ENCODE measurements at regions not wholly inside any gene's neighbourhood (a gene's known extent, or its start where the extent isn't known, plus 50 kb on each side); places are given as distances from the start of the nearest gene placed in this dataset.

DNA sequence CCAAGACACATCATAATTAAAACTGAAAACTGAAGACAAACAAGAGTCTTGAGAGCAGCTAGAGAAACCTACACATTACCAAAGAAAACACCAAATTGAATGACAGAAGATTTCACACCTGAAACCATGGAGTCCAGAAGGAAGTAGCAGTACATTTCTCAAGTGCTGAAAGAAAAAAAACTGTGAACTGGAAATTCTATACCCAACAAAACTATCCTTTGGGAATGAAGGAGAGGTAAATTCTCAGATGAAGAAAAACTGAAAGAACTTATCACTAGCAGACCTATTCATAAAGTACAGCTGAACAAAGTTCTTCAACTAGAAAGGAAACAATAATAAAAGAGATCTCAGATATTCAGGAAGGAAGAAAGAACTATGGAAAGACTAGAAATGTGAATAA, 198.7 kb upstream of the ZNF507 start:
- TF ChIP-seq, protein P1, sequence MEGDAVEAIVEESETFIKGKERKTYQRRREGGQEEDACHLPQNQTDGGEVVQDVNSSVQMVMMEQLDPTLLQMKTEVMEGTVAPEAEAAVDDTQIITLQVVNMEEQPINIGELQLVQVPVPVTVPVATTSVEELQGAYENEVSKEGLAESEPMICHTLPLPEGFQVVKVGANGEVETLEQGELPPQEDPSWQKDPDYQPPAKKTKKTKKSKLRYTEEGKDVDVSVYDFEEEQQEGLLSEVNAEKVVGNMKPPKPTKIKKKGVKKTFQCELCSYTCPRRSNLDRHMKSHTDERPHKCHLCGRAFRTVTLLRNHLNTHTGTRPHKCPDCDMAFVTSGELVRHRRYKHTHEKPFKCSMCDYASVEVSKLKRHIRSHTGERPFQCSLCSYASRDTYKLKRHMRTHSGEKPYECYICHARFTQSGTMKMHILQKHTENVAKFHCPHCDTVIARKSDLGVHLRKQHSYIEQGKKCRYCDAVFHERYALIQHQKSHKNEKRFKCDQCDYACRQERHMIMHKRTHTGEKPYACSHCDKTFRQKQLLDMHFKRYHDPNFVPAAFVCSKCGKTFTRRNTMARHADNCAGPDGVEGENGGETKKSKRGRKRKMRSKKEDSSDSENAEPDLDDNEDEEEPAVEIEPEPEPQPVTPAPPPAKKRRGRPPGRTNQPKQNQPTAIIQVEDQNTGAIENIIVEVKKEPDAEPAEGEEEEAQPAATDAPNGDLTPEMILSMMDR (IDR thresholded peaks at IDR 0.05), result no peak

GRCh38 chr19:32150605-32151004, 194.8 kb upstream of the ZNF507 start:
- ChIA-PET POLR2A (no interaction called here), CTCF (no interaction called here)

More for the DNA sequence above, 198.7 kb upstream of the ZNF507 start:
- no peaks in the 10 kb centered on the region for H3K36me3 Mint-ChIP-seq (ENCODE audit: low read depth)
- no peaks in the 10 kb centered on the region for H3K4me1 Mint-ChIP-seq (ENCODE audit: low read depth)
- DNase-seq (no peak), ATAC-seq (no peak)
- intact Hi-C loops (cut with micrococcal nuclease), result no loop called here
- POLR2A ChIA-PET, result no interaction called here
- H3K27ac Mint-ChIP-seq, result no peak overlapping the region
- CTCF ChIA-PET, result no interaction called here
- H3K27me3 Mint-ChIP-seq, result no peaks in the 10 kb centered on the region
- peaks cover 25% of the 10 kb centered on the region for H3K9me3 Mint-ChIP-seq
- no peak overlapping the region for H3K4me3 Mint-ChIP-seq

GRCh38 chr19:32154418-32154817, 191.0 kb upstream of the ZNF507 start:
- intact Hi-C loops (cut with micrococcal nuclease), result no loop called here
- TF ChIP-seq, protein P1 (IDR thresholded peaks at IDR 0.05), result no peak
- CTCF ChIA-PET, result no interaction called here

More at GRCh38 chr19:32150605-32151004, 194.8 kb upstream of the ZNF507 start:
- Mint-ChIP-seq H3K27me3 (no peaks in the 10 kb centered on the region), H3K27ac (no peak overlapping the region), H3K4me1 (ENCODE audit: low read depth) (no peaks in the 10 kb centered on the region), H3K36me3 (ENCODE audit: low read depth) (no peaks in the 10 kb centered on the region), H3K4me3 (no peak overlapping the region), H3K9me3 (peaks cover 22% of the 10 kb centered on the region)
- DNase-seq, result no peak
- intact Hi-C loops (cut with micrococcal nuclease), result no loop called here
- no peak for ATAC-seq
- TF ChIP-seq, protein P1 (IDR thresholded peaks at IDR 0.05), result no peak

DNA sequence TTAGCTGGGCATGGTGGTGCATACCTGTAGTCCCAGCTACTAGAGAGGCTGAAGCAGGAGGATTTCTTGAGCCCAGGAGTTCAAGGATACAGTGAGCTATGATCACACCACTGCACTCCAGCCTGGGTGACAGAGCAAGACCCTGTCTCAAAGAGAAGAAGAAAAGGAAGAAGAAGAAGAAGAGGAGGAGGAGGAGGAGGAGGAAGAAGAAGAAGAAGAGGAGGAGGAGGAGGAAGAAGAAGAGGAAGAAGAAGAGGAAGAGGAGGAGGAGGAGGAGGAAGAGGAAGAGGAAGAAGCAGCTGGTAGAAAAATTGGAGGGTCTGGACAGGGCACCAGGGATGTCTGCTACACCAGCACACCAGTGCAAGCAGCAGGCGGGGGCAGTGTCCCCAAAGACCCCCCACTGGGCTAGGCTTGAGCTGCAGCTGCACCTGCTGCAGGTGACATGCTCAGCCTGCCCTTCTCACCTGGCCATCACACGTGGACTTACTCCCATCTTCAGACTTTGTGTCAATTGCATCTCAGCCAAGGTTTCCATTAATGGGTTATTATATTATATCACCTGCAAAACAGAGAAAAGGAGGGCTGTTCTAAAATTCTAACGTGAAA, 180.9 kb upstream of the ZNF507 start:
- TF ChIP-seq, protein P1 (IDR thresholded peaks at IDR 0.05), result no peak
- H3K27me3 Mint-ChIP-seq, result peaks cover 5% of the 10 kb centered on the region
- intact Hi-C loops (cut with micrococcal nuclease), result no loop called here
- no peak for DNase-seq
- H3K36me3 Mint-ChIP-seq (ENCODE audit: low read depth), result no peaks in the 10 kb centered on the region
- CTCF ChIA-PET, result no interaction called here
- ATAC-seq, result no peak
- POLR2A ChIA-PET, result no interaction called here
- no peaks in the 10 kb centered on the region for H3K4me1 Mint-ChIP-seq (ENCODE audit: low read depth)
- H3K4me3 Mint-ChIP-seq, result no peak overlapping the region
- H3K9me3 Mint-ChIP-seq, result no peaks in the 10 kb centered on the region
- H3K27ac Mint-ChIP-seq, result no peak overlapping the region

More at GRCh38 chr19:32154418-32154817, 191.0 kb upstream of the ZNF507 start:
- POLR2A ChIA-PET, result no interaction called here
- Mint-ChIP-seq H3K4me1 (ENCODE audit: low read depth) (no peaks in the 10 kb centered on the region), H3K4me3 (no peak overlapping the region), H3K36me3 (ENCODE audit: low read depth) (no peaks in the 10 kb centered on the region), H3K9me3 (peaks cover 10% of the 10 kb centered on the region), H3K27me3 (no peaks in the 10 kb centered on the region), H3K27ac (no peak overlapping the region)
- no peak for DNase-seq
- ATAC-seq, result no peak

GRCh38 chr19:32165141-32165540, 180.3 kb upstream of the ZNF507 start:
- H3K27me3 Mint-ChIP-seq, result peaks cover 4% of the 10 kb centered on the region
- no peak overlapping the region for H3K4me3 Mint-ChIP-seq
- no peaks in the 10 kb centered on the region for H3K36me3 Mint-ChIP-seq (ENCODE audit: low read depth)
- ChIA-PET CTCF (no interaction called here), POLR2A (no interaction called here)
- no peak for DNase-seq
- H3K9me3 Mint-ChIP-seq, result no peaks in the 10 kb centered on the region
- no peak overlapping the region for H3K27ac Mint-ChIP-seq
- intact Hi-C loops (cut with micrococcal nuclease), result no loop called here
- no peaks in the 10 kb centered on the region for H3K4me1 Mint-ChIP-seq (ENCODE audit: low read depth)
- no peak for ATAC-seq
- TF ChIP-seq, protein P1 (IDR thresholded peaks at IDR 0.05), result no peak
